DND-41 (cell line): ENCODE measurements at regions not wholly inside any gene's neighbourhood (a gene's known extent, or its start where the extent isn't known, plus 50 kb on each side); places are given as distances from the start of the nearest gene placed in this dataset.

Experiments
- EZH2 ChIP-seq: IDR thresholded peaks from 3 replicates; pipeline ENCODE4 v1.6.1; 2012; ENCODE audit warnings: borderline replicate concordance, low read depth, mild to moderate bottlenecking, moderate library complexity, low read length, inconsistent platforms; ENCODE audit not compliant: severe bottlenecking
- TF ChIP-seq, protein P1 (sequence below): IDR thresholded peaks from 2 replicates; pipeline ENCODE4 v1.5.1; 2012; ENCODE audit warnings: borderline replicate concordance, low read length, moderate library complexity, mild to moderate bottlenecking; ENCODE audit not compliant: poor library complexity, severe bottlenecking; ENCODE audit errors: extremely low read depth

DNA sequence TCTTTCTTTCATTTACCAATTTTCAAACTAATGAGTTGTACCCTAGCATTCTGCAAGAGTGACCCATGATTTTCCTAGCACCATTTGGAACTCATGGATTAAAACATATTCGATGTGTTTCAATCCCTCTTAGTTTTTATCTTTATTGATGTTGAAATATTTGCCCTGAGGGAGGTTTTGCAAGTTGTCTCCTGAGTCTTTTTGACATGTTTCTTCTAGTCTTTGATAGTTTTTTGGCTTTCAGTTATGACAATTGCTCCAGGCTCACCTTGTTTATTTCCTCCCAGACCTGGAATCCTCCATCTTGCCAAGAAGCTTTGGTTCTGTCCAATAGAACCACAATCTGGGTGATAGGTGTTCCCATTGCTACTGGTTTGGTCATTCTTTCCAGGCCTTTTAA lies 327.8 kb downstream of the WDR11 start:
- TF ChIP-seq, protein P1, sequence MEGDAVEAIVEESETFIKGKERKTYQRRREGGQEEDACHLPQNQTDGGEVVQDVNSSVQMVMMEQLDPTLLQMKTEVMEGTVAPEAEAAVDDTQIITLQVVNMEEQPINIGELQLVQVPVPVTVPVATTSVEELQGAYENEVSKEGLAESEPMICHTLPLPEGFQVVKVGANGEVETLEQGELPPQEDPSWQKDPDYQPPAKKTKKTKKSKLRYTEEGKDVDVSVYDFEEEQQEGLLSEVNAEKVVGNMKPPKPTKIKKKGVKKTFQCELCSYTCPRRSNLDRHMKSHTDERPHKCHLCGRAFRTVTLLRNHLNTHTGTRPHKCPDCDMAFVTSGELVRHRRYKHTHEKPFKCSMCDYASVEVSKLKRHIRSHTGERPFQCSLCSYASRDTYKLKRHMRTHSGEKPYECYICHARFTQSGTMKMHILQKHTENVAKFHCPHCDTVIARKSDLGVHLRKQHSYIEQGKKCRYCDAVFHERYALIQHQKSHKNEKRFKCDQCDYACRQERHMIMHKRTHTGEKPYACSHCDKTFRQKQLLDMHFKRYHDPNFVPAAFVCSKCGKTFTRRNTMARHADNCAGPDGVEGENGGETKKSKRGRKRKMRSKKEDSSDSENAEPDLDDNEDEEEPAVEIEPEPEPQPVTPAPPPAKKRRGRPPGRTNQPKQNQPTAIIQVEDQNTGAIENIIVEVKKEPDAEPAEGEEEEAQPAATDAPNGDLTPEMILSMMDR = no peak
- no peak for TF ChIP-seq EZH2
